ENCODE measurements at regions not wholly inside any gene's neighbourhood (a gene's known extent, or its start where the extent isn't known, plus 50 kb on each side); places are given as distances from the start of the nearest gene placed in this dataset.

GRCh38 chr3:88209356-88209755 is 59.6 kb downstream of the C3orf38 start:
- no peak for TF ChIP-seq CTCF (IDR thresholded peaks at IDR 0.05)

- TF ChIP-seq CTCF (IDR thresholded peaks at IDR 0.05) = no peak
These were observed 61.5 kb downstream of the C3orf38 start for GRCh38 chr3:88211096-88211890.

- TF ChIP-seq CTCF (IDR thresholded peaks at IDR 0.05) = peak; percentile 67
These were observed 69.5 kb downstream of the C3orf38 start for GRCh38 chr3:88219138-88219792.

- TF ChIP-seq CTCF (IDR thresholded peaks at IDR 0.05) = no peak
These were observed 70.4 kb downstream of the C3orf38 start for GRCh38 chr3:88220126-88220525.

GRCh38 chr3:88221726-88222125 is 72.0 kb downstream of the C3orf38 start:
- TF ChIP-seq CTCF (IDR thresholded peaks at IDR 0.05) = no peak

- no peak for TF ChIP-seq CTCF (IDR thresholded peaks at IDR 0.05)
These were observed 72.6 kb downstream of the C3orf38 start for GRCh38 chr3:88222343-88222742.

- no peak for TF ChIP-seq CTCF (IDR thresholded peaks at IDR 0.05)
These were observed 75.7 kb downstream of the C3orf38 start for GRCh38 chr3:88225326-88226008.
